Activated naive CD8-positive, alpha-beta T cell treated with anti-CD3 and anti-CD28 coated beads for 36 hours (primary cell): ENCODE measurements at regions not wholly inside any gene's neighbourhood (a gene's known extent, or its start where the extent isn't known, plus 50 kb on each side); places are given as distances from the start of the nearest gene placed in this dataset.
A peak's percentile ranks its signal among the peaks of the same experiment; 100 is the strongest.
"Not testable (repeated sequence)": the region's sequence is repeated elsewhere in the genome, so short reads cannot be mapped to it uniquely, and the experiment has no call there.

ENCODE experiments used
- DNase-seq: peaks from one replicate; pipeline ENCODE4 v3.0.0; 2021
- H3K27ac Mint-ChIP-seq: one replicate; pipeline ENCODE4 v1.8.0; 2022; ENCODE audit warnings: mild to moderate bottlenecking, moderate library complexity, mixed read lengths
- H3K27me3 Mint-ChIP-seq: one replicate; pipeline ENCODE4 v1.8.0; 2022; ENCODE audit warnings: mild to moderate bottlenecking, mixed read lengths
- H3K36me3 Mint-ChIP-seq: one replicate; pipeline ENCODE4 v1.8.0; 2021; ENCODE audit warnings: mild to moderate bottlenecking, mixed read lengths
- H3K4me1 Mint-ChIP-seq: one replicate; pipeline ENCODE4 v1.8.0; 2021; ENCODE audit warnings: mixed read lengths
- H3K4me3 Mint-ChIP-seq: one replicate; pipeline ENCODE4 v1.8.0; 2022; ENCODE audit warnings: mild to moderate bottlenecking, moderate library complexity, mixed read lengths
- H3K9me3 Mint-ChIP-seq: one replicate; pipeline ENCODE4 v1.8.0; 2022; ENCODE audit warnings: mixed read lengths

DNA sequence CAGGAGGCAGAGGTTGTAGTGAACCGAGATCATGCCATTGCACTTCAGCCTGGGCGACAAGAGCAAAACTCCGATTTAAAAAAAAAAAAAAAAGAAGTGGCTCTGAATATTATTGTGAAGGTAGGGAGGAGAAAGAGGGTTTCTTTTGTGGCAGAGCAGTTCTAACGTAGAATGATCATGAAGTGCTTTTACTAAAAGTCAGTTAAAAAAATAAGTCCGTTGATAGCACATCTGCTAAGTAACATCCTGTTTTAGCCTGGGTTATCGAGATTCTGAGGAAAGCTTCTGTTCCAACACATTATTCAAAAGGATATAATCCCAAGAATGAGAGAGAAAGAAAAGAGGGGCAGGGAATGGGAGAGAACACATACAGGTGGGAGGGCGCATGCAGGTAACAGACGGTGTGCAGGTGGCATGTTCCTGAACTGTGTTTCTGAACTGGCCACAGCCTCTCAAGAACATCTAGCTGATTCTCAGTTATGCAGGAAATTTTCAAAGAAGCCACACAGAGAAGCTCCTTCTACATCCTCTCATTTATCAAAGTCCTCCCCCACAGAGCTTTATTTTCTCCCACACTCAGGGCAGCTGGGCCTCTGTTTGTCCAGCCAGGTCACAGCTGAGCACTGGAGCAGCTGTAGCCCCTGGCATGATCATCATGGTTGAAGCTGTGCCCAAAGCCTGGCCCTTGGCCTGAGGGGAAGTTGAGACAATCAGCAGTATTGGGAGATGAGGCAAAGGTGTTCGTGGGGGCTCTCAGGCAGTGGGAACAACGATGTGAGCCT, 342.3 kb downstream of the ZNF674 start:
- Mint-ChIP-seq H3K9me3 (no peaks in the 10 kb centered on the region), H3K36me3 (no peaks in the 10 kb centered on the region), H3K27me3 (peaks cover 6% of the 10 kb centered on the region), H3K27ac (no peak overlapping the region), H3K4me1 (peaks cover 18% of the 10 kb centered on the region), H3K4me3 (no peak overlapping the region)
- DNase-seq, result no peak

DNA sequence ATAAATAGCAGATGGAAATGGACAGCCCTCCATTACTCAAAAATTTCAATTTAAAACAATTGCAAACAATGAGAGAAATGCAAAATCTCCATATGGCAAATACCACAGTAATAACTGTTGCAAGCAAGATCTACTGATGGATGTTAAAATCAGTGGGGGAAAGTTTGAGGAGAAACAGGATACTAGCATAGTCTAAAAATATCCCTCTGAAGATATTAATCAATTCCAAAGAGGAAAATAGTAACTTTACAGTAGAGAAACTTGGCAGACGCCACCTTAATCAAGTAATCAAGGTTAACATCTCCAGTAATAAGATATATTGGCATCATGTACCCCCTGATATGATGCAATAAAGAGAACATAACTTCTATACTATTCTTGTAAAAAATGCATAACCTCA, 344.8 kb downstream of the ZNF674 start:
- no peak for DNase-seq
- peaks cover 6% of the 10 kb centered on the region for H3K27me3 Mint-ChIP-seq
- H3K27ac Mint-ChIP-seq, result no peak overlapping the region
- peaks cover 13% of the 10 kb centered on the region for H3K4me1 Mint-ChIP-seq
- H3K36me3 Mint-ChIP-seq, result no peaks in the 10 kb centered on the region
- H3K9me3 Mint-ChIP-seq, result no peaks in the 10 kb centered on the region
- H3K4me3 Mint-ChIP-seq, result no peak overlapping the region

DNA sequence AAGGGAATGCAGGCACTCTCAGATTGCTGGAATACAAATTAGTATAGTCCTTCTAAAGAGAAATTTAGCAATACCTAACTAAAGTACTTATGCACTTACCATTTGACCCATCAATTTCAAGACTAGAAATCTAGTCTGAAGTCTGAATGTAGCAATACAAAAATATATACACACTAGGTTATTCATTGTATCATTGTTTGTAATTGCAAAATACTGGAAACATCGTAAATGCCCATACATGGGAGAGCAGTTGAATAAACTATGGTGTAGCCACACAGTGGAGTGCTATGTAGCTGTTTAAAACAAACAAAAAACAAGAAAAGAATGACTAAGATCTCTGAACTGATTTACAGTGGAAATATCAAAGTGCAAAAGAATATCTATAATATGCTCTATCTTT, 346.4 kb downstream of the ZNF674 start:
- H3K36me3 Mint-ChIP-seq, result no peaks in the 10 kb centered on the region
- DNase-seq, result no peak
- no peak overlapping the region for H3K4me3 Mint-ChIP-seq
- peaks cover 3% of the 10 kb centered on the region for H3K9me3 Mint-ChIP-seq
- no peak overlapping the region for H3K27ac Mint-ChIP-seq
- H3K27me3 Mint-ChIP-seq, result peaks cover 6% of the 10 kb centered on the region
- H3K4me1 Mint-ChIP-seq, result peaks cover 8% of the 10 kb centered on the region

DNA sequence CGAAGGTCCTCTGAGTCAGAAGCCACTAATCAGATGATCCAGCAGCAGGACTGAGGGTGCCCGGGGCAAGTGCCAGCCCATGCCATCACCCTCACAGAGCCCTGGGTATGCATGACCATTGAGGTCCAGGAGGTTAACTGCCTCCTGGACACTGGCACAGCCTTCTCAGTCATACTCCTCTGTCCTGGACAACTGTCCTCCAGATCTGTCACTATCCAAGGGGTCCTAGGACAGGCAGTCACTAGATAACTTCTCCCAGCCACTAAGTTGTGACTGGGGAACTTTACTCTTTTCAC, 358.5 kb downstream of the ZNF674 start:
- not testable (repeated sequence) for H3K4me1 Mint-ChIP-seq, H3K27ac Mint-ChIP-seq, H3K36me3 Mint-ChIP-seq, DNase-seq, H3K4me3 Mint-ChIP-seq, H3K9me3 Mint-ChIP-seq, H3K27me3 Mint-ChIP-seq

DNA sequence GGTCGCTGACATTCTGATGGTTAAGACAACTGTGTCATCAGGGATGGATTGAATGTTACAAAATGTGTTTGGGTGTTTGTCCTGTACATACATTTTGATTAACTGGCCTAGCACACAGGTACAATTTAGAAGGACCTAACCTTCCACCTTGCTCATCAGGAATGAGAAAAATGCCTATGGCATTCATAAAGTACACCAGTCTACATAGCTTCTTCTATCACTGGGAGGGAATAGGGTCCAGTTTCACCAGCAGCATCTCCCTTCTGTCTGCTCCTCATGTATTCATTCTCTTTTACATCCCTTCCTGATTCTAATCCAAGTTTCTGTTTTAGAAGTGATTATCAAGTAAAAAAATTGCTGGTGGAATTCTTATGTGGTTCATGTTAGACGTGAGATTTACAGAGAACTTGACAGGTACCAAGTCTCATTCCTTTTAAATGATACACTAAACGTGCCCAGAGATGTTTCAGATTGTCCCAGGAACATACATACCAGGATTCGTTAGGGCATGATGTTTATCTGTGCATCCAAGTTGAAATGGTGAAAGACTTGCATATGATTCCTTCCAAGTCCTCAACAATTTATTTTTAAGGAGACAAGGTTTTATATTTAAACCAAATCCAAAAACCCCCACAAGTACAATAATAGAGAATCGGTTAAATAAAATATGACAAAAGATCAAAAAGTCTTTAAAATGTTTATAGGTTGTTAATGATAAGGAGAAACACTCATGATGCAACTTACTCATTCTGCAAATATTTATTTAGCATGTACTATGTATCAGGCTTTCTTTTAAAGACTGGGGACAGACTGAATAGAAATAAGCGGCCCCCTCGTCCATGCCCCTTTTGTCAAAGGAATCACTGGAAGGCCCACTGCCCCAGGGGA, 359.1 kb downstream of the ZNF674 start:
- peaks cover 1% of the 10 kb centered on the region for H3K27me3 Mint-ChIP-seq
- no peak overlapping the region for H3K27ac Mint-ChIP-seq
- no peaks in the 10 kb centered on the region for H3K9me3 Mint-ChIP-seq
- no peaks in the 10 kb centered on the region for H3K4me1 Mint-ChIP-seq
- H3K36me3 Mint-ChIP-seq, result no peaks in the 10 kb centered on the region
- no peak for DNase-seq
- H3K4me3 Mint-ChIP-seq, result no peak overlapping the region

DNA sequence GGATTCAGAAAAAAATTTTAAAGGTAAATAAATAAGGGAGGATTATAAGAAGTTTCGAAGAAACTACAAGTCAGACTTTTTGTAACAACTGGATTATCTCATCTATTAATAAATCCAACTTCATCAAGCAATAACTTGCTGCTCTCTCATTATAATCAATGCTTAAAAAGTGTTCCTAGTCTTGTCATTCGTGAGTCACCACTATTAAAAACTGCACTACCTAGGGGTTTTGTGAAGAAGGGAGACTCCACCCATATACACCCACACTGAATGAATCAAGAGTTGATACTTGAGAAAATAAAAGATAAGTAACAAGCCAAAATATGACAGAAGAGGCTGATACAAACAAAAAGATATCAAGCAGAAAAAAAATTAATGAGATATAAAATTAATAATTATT, 360.5 kb downstream of the ZNF674 start:
- no peaks in the 10 kb centered on the region for H3K9me3 Mint-ChIP-seq
- no peak overlapping the region for H3K4me3 Mint-ChIP-seq
- H3K27me3 Mint-ChIP-seq, result no peaks in the 10 kb centered on the region
- no peak for DNase-seq
- H3K36me3 Mint-ChIP-seq, result no peaks in the 10 kb centered on the region
- no peak overlapping the region for H3K27ac Mint-ChIP-seq
- H3K4me1 Mint-ChIP-seq, result peaks cover 2% of the 10 kb centered on the region

DNA sequence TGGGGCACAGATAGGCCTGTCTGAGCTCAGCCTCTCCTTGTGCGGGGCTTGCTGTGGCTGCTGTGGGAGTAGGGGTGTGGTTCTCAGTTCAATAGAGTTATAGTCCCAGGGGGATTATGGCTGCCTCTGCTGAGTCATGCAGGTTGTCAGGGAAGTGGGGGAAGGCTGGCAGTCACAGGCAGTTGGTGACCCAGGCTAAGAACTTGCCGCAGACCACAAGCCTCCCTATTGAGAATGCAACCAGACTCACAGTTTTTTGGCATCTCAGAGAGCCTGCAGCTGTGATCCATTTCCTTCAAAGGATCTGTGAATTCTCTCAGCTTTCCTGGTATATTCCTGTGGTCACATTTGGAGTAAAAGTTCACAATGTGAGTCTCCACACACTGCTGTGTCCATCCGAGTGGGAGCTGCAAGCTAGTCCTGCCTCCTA, 364.9 kb downstream of the ZNF674 start:
- peak; percentile 3 for DNase-seq
- Mint-ChIP-seq H3K27me3 (no peaks in the 10 kb centered on the region), H3K4me1 (peaks cover 2% of the 10 kb centered on the region), H3K36me3 (no peaks in the 10 kb centered on the region), H3K27ac (no peak overlapping the region), H3K4me3 (no peak overlapping the region), H3K9me3 (no peaks in the 10 kb centered on the region)

DNA sequence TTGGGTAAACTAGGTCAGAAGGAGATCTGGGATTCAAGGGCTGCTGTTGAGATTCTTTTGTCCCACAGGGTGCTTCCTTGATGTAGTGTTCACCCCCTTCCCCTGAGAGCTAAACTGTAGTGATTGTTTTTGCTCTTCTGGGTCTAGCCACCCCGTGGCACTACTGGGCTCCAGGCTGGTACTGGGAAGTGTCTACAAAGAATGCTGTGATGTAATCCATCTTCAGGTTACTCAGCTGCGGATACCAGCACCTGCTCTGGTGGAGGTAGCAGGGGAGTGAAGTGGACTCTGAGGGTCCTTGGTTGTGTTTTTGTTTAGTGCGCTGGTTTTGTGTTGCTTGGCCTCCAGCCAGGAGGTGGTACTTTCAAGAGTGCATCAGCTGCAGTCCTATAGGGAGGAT, 365.5 kb downstream of the ZNF674 start:
- Mint-ChIP-seq H3K9me3 (no peaks in the 10 kb centered on the region), H3K4me3 (no peak overlapping the region), H3K27me3 (no peaks in the 10 kb centered on the region), H3K27ac (no peak overlapping the region), H3K36me3 (no peaks in the 10 kb centered on the region), H3K4me1 (peaks cover 2% of the 10 kb centered on the region)
- DNase-seq, result no peak

DNA sequence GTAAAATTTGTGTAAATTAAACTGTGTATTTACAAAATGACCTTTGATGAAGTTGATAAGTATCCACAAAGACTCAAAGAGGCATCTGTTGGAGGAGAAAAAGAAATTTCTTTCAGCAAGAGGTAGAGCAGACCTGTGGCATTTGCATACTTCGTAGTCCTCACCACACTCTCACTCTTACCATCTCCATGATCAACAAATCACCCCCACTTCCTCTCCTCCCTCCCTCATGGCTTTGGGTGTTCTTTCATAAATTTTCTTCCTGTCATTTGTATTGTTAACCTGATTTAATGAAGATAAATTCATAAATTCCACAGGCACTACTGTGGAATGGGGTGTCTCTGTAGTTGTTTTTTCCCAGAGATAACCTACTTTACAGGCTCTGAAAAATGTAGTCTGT, 366.5 kb downstream of the ZNF674 start:
- Mint-ChIP-seq H3K9me3 (no peaks in the 10 kb centered on the region), H3K4me3 (no peak overlapping the region), H3K27me3 (no peaks in the 10 kb centered on the region), H3K4me1 (peaks cover 2% of the 10 kb centered on the region), H3K36me3 (no peaks in the 10 kb centered on the region), H3K27ac (no peak overlapping the region)
- DNase-seq, result no peak

DNA sequence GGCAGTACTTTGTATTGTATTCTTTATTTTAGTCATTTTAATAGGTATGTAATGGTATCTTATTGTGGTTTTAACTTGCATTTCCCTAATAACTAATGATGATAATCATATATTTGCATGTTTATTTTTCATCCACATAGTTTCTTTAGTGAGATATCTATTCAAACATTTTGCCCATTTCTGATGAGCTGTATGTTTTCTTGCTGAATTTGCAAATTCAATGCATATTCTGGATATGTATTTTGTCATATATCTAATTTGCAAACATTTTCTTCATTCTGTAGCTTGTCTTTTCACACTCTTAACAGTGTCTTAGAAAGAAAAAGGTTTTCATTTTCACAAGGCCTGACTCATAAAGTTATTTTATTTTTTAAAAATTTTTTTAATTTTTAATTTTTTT, 372.1 kb downstream of the ZNF674 start:
- H3K4me3 Mint-ChIP-seq, result no peak overlapping the region
- peaks cover 4% of the 10 kb centered on the region for H3K9me3 Mint-ChIP-seq
- H3K27me3 Mint-ChIP-seq, result no peaks in the 10 kb centered on the region
- no peak overlapping the region for H3K27ac Mint-ChIP-seq
- no peak for DNase-seq
- no peaks in the 10 kb centered on the region for H3K36me3 Mint-ChIP-seq
- no peaks in the 10 kb centered on the region for H3K4me1 Mint-ChIP-seq

DNA sequence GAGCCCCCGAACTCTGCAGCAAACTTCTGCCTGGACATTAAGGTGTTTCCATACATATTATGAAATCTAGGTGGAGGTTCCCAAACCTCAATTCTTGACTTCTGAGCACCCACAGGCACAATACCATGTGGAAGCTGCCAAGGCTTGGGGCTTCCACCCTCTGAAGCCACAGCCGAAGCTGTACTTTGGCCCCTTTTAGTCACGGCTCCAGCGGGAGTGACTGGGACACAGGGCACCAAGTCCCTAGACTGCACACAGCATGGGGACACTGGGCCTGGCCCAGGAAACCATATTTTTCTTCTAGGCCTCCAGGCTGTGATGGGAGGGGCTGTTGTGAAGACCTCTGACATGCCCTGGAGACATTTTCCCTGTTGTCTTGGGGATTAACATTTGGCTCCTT, 373.8 kb downstream of the ZNF674 start:
- H3K4me1 Mint-ChIP-seq, H3K27ac Mint-ChIP-seq, H3K36me3 Mint-ChIP-seq, DNase-seq, H3K9me3 Mint-ChIP-seq, H3K4me3 Mint-ChIP-seq, H3K27me3 Mint-ChIP-seq: not testable (repeated sequence)

DNA sequence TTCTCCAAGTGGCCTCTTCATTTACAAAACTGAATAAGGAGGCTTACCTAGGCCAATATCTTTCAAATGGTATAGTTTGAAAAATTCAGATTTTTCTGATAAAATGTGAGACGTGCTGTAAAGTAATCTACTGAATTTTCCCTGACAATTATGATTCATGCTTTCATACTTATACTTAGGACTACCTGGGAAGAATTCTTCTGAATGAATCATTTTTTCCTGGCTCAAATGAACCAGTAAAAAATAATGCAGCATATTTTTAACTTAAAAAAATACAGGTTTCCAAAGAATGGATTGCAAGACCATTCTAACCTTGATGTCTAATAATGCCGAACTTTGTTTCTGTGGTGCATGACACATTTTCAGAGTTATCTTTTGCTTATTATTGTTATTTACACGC, 375.4 kb downstream of the ZNF674 start:
- Mint-ChIP-seq H3K36me3 (no peaks in the 10 kb centered on the region), H3K4me3 (no peak overlapping the region), H3K27ac (no peak overlapping the region), H3K9me3 (peaks cover 4% of the 10 kb centered on the region), H3K27me3 (no peaks in the 10 kb centered on the region), H3K4me1 (no peaks in the 10 kb centered on the region)
- no peak for DNase-seq

DNA sequence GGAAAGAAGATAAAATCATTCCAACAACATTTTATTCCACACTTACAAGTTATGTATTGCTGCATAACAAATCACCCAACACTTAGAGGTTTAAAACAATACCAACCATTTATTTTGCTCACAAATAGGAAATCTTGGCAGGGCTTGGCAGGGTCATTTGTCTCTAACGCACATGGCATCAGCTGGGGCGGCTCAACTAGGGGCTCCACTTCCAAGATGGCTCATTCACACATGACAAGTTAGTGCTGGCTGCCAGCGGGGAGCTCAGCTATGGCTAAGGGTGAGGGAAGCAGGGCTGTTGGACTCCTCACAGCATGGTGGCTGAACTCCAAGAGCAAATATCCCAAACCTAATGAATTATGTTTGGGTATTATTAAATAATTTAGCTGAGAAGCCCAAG, 377.0 kb downstream of the ZNF674 start:
- Mint-ChIP-seq H3K27ac (no peak overlapping the region), H3K4me3 (no peak overlapping the region), H3K4me1 (no peaks in the 10 kb centered on the region), H3K36me3 (no peaks in the 10 kb centered on the region), H3K9me3 (peaks cover 4% of the 10 kb centered on the region), H3K27me3 (no peaks in the 10 kb centered on the region)
- DNase-seq, result no peak

DNA sequence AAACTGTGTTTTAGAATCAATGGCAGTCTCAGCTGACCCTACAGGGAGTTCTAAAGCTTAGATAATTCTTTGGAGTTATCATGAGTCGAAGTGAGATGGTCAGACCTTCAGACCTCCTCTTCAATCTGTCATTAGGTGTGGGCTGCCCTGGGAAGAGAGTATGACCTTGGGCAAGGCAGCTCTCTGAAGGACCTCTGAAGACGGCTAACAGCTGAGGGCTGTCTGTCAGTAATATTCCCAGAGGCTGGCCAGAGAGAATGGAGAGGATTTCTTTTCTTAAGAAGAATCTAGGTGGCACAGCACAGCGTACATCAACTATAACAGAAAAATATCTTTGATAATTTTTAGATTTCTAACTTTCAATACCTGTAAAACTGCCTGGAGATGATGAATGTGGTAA, 379.4 kb downstream of the ZNF674 start:
- no peak overlapping the region for H3K4me3 Mint-ChIP-seq
- no peak overlapping the region for H3K27ac Mint-ChIP-seq
- H3K4me1 Mint-ChIP-seq, result no peaks in the 10 kb centered on the region
- no peak for DNase-seq
- no peaks in the 10 kb centered on the region for H3K27me3 Mint-ChIP-seq
- H3K36me3 Mint-ChIP-seq, result no peaks in the 10 kb centered on the region
- H3K9me3 Mint-ChIP-seq, result no peaks in the 10 kb centered on the region

DNA sequence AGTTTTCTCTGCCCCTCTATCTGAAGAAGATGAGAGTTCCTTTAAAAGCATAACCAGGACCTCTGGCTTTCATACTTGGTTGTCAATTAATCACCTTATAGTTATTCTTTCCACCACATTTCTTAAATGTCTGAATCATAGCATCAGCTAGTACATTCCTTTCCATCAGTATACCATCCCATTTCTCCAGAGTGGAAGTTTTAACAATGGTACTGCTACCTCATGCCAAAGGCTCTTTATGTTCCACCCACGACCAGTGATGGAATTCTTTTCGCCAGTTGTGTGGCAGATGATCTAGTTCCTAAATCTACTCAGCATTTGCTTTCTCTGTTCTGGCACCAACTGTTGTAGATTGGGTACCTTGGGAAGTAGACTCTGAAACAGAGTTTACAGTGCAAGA, 379.8 kb downstream of the ZNF674 start:
- Mint-ChIP-seq H3K27ac (no peak overlapping the region), H3K27me3 (no peaks in the 10 kb centered on the region), H3K4me3 (no peak overlapping the region), H3K4me1 (no peaks in the 10 kb centered on the region), H3K9me3 (no peaks in the 10 kb centered on the region), H3K36me3 (no peaks in the 10 kb centered on the region)
- DNase-seq, result no peak

DNA sequence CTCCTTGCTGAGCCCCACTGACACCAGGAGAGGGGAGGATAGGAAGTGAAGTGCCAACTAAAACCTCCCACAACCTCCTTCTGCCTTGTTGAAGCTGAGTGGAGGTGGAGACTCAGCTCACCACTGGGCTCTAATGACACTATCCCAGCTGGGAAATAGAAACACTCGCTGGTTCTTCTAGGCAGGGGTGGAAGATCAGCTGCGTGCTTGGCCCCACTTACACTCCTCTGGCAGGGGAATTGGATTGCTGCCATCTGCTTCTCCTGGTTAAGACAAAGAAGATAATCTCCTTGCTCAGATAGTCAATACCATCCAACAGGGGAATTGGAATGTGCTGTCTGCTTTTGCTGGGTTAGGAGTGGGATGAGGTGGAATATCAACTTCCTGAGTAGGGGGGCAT, 392.5 kb downstream of the ZNF674 start:
- no peaks in the 10 kb centered on the region for H3K9me3 Mint-ChIP-seq

More for the DNA sequence above, 392.5 kb downstream of the ZNF674 start:
- DNase-seq, result no peak
- H3K27me3 Mint-ChIP-seq, result no peaks in the 10 kb centered on the region
- H3K4me1 Mint-ChIP-seq, result no peaks in the 10 kb centered on the region
- H3K4me3 Mint-ChIP-seq, result no peak overlapping the region
- H3K27ac Mint-ChIP-seq, result no peak overlapping the region
- no peaks in the 10 kb centered on the region for H3K36me3 Mint-ChIP-seq
